GM18499 (cell line): ENCODE measurements at regions not wholly inside any gene's neighbourhood (a gene's known extent, or its start where the extent isn't known, plus 50 kb on each side); places are given as distances from the start of the nearest gene placed in this dataset.

ENCODE experiments used
- ATAC-seq: cut with Tn5 transposase; IDR thresholded peaks from one replicate; pipeline ENCODE4 v1.9.1; 2021; ENCODE audit warnings: moderate number of reproducible peaks; ENCODE audit not compliant: insufficient read depth, unreplicated experiment

DNA sequence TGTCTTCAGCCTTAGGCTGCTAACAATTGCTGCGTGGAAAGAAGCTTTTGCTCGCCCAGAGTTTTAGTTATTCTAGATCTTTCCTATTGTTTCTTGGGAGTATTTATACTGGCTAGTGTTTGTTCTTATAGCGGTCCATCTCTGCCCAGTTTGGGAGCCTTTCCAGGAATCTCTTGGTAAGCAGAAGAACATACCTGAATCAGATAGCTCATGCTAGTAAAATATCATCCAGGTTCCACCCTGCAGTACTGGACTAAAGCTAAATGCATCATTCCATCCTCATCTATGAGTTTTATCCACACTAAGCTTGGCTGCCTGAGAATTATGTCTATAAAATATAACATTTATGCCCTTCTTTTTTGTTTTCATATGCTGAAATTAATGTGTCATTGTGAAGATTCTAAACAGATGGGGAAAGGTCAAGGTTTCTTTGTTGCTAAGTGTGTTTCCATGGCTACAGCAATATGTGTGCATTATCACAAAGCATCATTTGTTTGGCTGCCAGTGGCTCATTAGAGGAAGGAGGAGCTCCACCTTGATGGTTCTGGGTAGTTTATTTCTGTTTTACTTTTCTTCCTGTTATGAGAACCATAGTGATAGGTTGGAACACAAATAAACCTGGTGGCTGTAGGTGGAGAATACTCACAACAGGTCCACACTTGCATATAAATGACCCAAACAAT is 182.8 kb downstream of the PIK3C3 start:
- no peak for ATAC-seq

DNA sequence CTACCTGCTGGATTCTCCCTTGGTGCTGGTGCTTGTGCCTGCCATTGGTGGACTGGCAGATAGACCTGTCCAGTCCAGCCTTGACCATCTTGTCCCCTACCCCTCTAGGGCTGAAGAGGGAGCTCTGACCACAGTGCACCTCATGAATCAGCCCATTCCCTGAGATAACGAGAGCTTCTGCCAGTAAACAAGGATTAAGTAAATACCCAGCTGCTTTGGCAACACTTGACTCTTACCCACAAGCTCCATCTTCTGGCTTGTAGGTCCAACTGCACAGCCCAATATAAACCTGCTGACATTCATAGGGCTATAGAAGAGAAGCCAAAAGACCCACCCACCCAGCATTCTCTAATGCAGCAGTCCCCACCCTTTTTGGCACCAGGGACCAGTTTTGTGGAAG is 186.4 kb downstream of the PIK3C3 start:
- ATAC-seq, result no peak

DNA sequence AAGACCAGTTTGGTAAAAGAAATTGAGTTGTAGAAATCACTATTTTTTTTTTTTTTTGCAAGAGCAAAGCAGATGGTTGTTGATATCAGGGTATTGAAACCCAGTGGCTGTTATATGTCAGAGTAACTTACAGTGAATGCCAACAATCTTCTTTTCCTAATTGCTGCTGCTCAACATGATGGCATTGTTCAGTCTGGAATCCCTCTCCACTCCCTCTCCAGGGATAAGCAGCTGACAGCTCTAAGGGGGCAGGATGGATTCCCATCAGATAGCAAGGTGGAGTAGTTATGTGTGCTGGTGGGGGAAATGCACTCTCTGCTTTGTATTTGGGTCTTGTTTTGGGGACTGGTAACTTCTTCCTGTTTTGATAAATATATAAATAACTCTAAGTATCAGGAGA is 200.0 kb downstream of the PIK3C3 start:
- ATAC-seq, result no peak

DNA sequence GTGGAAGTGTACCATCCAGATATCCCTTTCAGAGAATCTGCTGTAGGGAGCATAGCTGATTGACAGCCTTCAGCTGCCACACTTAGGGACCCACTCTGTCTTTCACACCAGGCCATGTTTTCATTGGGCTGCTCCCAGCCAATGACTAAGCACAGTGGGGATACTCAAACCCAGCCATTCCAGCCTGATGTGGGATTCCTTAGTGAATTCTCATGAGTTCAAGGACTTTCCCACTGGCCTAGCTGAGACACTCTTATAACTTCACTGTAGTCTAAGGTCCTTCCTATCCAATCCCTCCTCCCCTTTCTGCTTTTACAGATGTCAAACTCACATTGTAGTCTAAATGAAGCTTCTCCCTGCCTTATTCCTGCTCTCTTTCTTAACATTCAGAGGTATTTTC is 201.2 kb downstream of the PIK3C3 start:
- ATAC-seq, result no peak

DNA sequence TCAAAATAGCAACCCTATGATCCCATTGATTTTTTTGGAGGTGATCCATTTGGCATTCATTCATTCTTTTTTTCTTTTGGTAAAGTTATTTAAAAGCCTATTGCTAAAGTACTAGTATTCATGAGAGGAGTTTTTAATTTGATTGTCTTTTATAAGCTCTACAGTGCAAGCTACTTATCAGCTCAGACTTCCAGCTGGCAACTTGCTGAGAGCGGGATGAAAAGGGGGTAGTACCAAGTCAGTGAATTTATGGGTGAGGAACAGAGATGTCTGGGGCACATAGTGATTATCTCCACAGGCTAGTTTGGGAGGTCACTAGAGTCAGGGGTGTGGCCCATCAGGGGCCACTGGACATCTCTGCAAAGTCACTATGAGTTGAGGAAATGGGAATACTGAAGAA is 202.4 kb downstream of the PIK3C3 start:
- ATAC-seq, result no peak

DNA sequence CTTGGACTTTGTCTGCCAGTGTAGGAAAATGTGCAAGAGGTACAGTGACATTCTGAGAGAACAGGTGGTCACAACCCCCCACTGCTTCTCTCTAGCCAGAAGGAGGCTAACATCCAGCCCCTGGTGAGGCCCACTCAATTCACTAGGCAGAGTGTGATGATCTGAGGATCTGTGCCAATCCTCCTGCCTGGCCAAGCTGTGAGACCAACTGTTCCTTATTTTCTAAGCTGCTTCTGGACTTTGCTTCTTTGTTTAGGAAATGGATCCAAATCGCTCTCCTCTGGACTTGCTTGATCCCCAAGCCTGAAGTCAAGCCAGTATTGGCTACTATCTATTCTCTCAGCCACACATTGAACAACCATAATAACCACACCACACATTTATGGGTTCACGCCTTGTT is 202.8 kb downstream of the PIK3C3 start:
- ATAC-seq, result no peak

DNA sequence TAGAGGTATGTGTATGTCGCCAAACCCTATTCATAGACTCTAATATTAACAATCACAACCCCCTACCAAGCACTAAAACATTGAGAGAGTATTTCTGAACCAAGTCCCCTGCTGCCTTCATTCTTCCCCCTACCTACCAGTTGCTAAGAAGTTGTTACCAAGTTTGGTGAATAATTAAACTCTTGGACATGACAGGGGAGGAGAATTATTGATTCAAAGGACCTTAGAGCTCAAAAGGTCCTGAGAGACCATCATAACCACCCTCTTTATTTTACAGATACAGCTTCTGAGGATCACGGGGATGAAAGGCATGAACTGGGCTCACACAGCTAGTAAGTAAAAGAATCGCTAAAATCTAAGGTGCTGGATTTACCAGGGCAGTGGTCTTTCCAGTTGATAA is 204.1 kb downstream of the PIK3C3 start:
- no peak for ATAC-seq

DNA sequence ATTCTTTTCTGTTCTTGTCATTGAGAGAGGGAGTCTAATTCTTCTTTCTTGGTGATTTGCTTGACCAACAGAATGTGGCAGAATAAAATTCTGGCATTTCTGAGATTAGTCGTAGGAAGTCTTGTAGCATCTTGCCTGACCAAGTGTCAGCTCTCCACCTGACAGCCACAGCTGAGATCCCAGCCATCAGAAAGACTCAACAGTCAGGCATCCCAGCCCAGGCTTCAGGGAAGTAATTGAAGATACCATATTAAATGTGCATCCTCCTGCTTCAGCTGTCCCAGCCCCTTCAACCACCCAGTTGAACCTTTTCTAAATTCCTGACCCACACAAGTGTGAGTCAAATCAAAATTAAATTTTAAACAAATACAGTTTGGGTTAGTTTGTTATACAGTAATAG is 208.3 kb downstream of the PIK3C3 start:
- ATAC-seq, result no peak

DNA sequence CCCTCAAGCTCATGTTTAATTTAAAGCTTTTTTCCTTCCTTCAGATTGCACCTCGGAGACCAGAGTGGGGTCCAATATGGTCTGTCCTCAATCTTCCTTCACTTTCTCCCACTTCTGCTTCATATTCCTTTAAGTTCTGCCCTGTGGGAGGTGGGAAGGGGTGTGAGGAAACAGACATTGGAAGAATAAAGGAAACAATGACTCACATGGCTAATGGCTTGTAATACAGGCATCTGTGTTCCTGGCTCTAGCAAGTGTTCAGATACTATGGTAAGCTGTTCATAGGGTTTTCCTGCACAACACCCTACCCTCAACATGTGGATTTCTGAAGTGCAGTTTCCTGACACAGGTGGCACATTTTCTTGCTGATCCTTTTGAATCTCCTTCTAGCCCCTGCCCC is 209.5 kb downstream of the PIK3C3 start:
- ATAC-seq, result no peak

DNA sequence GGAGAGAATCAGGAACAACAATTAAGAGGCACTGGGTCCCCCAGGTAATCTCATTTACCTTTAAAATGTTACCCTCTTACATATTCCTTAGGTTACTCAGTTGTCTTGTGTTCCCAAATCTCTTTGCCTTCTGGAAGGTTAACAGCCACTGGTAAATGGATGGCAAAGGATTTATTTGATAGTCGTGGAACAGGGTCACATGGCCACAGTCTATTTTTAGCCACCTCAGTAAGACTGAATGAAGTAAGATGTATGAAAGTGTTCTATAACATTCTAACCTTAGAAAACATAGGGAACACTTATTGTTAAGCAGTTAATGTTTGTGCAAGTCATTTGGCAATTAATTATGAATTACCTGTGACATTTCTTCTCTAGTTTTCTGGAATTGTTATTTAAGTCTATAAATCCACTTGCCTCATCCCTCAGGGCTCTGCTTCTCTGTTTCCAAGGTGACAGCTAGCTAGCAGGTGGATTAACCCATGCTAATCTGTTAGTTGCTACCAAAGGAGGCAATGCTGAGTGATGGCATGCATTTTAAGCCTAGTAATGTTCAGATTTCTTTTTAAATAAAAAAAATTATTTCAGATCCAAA is 211.0 kb downstream of the PIK3C3 start:
- ATAC-seq, result no peak

DNA sequence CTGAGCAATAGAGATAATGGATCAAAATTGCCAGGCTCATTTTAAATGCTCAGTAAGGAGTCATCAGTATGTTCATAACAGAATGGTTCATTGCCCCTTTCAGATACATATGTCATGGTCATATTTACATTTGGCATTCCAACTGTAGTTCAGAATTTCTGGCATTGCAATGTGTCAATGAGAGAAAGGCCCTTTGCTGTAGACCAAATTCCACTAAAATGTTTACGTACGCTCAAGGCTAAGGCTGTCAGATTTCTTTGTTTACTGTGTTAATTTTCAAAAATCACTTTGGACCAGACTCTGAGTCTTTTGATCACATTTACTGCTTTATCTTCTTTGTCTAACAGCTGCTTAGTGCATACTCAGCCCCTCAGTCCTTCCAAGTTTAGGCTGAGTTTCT is 213.5 kb downstream of the PIK3C3 start:
- no peak for ATAC-seq

DNA sequence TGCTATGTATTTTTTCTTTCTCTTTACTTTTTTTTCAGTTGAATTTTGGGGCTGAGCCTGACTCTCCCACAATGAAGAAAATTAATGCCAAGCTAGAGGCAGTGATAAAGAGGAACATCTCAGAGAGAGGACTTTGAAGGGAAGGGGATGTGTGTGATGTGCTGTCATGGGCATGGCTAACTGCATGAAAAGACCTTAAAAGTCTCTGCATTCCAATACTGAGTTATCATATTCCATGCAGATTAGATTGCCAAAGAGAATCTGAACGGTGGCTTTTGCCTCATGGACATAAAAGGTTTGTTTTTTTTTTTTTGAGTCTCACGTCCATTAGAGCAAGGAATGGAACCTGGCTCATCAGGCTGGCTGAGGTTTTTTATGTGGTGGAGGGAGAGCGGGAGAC is 213.9 kb downstream of the PIK3C3 start:
- ATAC-seq, result no peak

DNA sequence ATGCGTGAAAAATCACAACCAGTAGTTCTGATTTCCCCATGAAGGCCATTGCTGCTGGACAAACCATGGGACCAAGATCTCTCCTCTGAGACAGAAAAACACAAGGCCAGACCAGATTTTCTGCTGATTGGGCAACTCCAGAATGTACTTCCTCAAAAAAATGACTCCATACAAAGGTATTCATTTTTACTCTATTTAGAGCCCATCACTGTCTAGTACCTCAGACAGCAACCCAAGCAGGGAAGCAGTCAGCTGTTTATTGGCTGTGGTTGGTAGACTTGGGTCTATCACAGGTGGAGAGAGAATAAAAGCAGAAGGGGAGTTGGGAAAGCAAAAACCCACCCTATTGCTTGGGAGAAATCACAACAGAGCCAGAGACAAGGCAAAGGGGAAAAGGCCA is 219.9 kb downstream of the PIK3C3 start:
- ATAC-seq, result no peak

DNA sequence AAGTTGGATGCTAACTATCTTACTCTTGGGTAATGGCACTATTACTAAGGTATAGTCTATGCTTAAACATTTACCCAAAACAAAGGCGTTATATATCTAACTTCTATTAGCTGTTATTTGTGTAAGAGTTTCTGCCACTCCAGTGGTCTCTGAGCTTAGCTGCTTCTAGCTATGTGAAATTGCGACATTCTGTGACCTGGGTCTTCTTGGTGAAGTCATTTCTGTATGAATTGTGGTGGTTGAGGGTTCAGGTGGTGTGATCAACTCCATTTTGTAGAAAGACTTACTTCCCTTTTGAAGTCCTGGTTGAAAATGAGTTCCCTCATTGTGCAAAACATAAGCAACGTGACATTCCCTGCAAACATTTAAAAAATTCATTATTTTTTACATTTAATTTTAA is 221.6 kb downstream of the PIK3C3 start:
- ATAC-seq, result no peak

DNA sequence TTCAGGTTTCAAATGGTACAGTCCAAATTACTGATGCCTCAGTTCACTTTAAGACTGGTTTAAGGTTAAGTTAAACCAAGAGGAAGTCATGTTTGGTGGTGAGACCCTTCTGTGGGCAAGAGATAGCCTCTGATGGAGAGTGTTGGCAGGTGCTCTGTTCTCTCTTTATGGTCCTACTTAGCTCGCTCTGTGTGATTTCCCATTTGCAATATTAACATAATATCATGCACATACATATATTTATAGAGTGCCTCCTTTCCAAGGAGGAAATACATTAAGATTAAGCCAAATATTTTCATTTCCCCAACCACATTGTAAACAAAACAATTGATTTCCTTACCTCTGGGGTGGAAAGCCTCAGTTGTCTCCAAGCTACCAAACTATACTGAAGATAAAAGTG is 222.4 kb downstream of the PIK3C3 start:
- ATAC-seq, result no peak

DNA sequence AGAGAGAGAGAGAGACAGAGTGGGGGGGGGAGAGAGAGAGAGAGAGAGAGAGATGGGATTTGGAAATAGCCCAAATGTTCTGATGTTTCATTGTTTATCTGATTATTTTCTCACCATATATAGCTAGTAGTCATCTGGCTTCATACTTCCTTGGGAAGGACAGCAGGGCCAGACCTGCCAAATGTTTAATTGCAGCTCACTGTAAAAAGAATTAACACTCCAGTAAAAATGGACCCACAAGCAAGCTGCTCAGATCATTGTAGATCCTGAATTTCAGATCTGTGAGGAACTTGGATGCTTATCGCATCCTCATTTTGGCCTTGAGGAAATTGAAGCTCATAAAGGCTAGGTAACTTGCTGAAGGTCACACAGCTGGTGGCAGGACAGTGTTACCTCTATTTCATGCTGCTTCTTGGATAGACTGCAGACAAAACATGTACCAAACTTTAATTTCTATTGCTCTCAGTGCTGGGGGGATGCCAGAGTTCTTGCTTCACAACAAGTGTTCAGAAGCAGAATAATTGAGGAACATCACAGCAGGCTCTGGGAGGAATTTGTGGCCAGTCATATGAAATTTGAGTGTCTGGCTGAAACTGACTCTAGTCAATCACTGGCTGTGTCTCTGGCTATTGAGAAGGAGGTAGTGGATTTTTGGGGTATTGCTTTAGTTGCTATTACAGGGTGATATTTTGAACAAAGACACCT is 223.5 kb downstream of the PIK3C3 start:
- no peak for ATAC-seq

DNA sequence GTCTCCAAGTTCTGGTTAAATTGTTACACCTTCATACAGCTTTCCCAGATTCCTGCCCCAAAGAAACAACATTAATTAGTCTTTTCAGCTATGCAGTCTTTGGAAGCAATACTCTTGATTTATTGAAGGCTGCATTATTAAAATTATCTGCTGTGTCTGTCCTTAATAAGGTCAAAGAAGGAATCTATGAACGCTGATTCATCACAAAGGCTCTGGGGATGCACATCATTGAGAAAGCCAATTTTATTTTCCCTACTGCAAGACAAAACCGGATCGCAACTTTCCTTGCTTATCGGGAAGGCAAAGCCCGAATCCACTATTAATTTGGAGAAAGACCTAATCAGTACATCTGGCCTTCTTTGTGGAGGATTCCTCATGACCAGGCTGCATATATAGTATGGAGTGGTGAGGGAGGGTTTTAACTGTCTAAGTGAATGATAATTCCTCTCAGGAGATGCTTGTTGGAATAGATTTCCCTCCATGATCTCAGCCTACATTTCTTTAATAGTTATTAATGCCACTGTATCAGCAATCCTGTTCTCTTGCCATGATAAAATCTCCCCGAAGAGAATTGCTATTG is 224.6 kb downstream of the PIK3C3 start:
- no peak for ATAC-seq

DNA sequence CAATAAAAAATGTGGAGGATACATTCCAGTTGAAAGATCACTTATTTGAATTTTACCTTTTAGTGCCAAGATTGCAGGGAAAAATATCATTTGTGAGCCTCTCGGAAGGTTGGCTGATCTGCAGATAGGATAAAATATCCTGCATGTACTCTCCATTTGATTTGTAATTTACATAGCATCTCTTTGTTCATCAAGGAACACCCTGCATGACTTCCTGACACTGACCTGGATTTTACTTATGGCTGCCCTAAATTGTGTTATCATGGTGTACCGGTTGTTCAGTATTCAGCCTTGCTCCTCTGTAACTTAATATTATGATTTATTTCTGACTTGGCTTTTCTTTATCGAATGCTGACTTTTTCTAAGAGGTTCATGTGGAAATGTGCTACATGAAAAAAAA is 226.4 kb downstream of the PIK3C3 start:
- ATAC-seq, result no peak

DNA sequence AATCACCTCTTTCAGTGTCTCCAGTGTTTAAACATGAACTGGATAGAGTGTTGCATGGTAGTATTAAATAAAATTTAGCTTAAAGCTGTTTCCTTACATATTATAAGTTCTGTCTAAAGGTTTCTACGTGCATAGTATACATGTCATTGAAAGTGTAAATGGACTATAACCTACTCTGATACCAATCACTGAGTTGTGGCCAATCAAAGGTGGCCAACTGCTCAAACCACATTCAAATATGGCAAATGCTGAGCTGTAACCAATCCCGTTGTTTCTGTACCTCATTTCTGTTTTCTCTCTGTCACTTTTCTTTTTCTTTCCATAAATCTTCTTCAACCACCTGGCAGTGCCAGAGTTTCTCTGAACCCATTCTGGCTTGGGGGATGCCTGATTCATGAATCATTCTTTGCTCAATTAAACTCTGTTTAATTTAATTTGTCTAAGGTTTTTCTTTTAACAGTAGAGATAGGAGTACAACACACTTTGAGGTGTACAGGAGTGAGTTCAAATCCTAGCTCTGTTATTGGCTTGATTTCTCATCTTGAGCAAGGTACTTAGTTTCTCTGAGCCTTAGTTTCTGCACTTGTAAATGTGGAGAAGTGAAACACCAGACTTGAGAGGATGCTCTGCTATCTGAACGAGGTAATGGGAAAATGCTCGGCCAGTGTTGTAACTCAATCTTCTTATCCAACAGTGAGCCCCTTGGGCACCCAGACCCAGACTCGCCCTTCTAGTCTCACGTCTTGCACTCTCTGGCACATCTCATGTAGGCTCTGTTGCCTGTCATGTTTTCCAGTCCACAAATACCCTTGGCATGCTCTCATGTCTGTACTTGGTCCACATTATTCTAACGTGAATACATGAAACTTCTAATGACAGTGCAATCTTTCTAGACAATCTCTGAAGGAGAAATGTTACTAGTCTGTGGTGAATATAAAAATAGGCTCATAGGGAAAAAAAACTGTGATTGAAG is 228.0 kb downstream of the PIK3C3 start:
- no peak for ATAC-seq

DNA sequence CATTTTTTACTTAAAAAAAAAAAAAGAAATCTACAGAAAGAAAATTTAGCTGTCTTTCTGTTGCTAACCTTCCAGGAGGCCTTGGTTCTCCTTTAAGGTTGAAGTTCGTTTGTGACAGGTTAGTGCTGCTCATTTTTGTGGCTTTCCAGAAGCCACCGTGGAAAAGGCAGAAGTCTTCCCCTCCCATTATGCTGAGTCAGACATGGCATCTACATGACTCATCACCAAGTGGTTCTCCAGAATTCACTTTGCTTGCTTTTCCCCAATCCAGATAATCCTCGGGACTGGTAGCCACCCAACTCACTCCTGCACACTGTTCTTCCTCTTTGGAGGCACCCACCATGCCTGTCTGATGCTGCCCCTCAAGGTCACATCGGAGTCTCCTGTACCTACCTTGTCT is 228.7 kb downstream of the PIK3C3 start:
- ATAC-seq, result no peak
